SU-DHL-6 (cell line): ENCODE measurements at regions not wholly inside any gene's neighbourhood (a gene's known extent, or its start where the extent isn't known, plus 50 kb on each side); places are given as distances from the start of the nearest gene placed in this dataset.

Source experiments
- EZH2phosphoT487 ChIP-seq: fragments of 200-600 bp; sonication (generic), shearing (Covaris generic); conservative IDR thresholded peaks from 2 replicates; pipeline ENCODE4 v1.6.1; 2018; ENCODE audit warnings: mild to moderate bottlenecking, antibody characterized with exemption, low read length, moderate library complexity, mixed read lengths
- TF ChIP-seq, protein P1 (sequence below): fragments of 200-600 bp; sonication (generic); IDR thresholded peaks from one replicate; pipeline ENCODE4 v1.5.1; 2017; ENCODE audit warnings: antibody characterized with exemption, mild to moderate bottlenecking, low read length, moderate library complexity; ENCODE audit not compliant: insufficient read depth, poor library complexity, severe bottlenecking

DNA sequence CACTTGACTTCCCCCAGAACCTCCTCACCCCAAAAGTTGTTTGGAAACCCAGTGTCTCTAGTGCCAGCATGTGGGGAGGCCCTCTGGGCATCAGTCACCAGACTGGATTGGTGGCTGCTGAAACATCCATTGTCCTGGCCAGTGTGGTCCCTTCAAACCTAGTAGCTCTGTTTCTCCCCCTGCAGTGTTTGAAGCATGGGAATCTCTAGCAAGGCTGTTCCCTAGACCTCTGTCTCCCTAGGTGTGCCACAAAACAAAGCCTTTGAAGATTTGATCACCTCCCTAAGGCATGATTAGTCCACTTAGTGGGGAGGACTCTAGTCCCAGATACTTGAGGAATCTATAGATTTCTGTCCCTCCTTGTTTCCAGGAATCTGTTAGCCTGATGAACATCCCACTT, 60.3 kb downstream of the ARF6 start:
- TF ChIP-seq, protein P1, sequence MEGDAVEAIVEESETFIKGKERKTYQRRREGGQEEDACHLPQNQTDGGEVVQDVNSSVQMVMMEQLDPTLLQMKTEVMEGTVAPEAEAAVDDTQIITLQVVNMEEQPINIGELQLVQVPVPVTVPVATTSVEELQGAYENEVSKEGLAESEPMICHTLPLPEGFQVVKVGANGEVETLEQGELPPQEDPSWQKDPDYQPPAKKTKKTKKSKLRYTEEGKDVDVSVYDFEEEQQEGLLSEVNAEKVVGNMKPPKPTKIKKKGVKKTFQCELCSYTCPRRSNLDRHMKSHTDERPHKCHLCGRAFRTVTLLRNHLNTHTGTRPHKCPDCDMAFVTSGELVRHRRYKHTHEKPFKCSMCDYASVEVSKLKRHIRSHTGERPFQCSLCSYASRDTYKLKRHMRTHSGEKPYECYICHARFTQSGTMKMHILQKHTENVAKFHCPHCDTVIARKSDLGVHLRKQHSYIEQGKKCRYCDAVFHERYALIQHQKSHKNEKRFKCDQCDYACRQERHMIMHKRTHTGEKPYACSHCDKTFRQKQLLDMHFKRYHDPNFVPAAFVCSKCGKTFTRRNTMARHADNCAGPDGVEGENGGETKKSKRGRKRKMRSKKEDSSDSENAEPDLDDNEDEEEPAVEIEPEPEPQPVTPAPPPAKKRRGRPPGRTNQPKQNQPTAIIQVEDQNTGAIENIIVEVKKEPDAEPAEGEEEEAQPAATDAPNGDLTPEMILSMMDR, result no peak
- no peak for TF ChIP-seq EZH2phosphoT487
